ENCODE measurements at regions not wholly inside any gene's neighbourhood (a gene's known extent, or its start where the extent isn't known, plus 50 kb on each side); places are given as distances from the start of the nearest gene placed in this dataset.
"Not testable (repeated sequence)": the region's sequence is repeated elsewhere in the genome, so short reads cannot be mapped to it uniquely, and the experiment has no call there.

- Mint-ChIP-seq H3K9me3 (no peaks in the 10 kb centered on the region), H3K4me1 (no peaks in the 10 kb centered on the region), H3K27me3 (no peaks in the 10 kb centered on the region), H3K27ac (no peak overlapping the region), H3K36me3 (no peaks in the 10 kb centered on the region), H3K4me3 (no peak overlapping the region)
- no peak for DNase-seq
Observed at GRCh38 chr4:56158483-56158882, 209.7 kb downstream of the CEP135 start.

GRCh38 chr4:56156141-56156540, 207.4 kb downstream of the CEP135 start:
- no peak for DNase-seq
- Mint-ChIP-seq H3K9me3 (no peaks in the 10 kb centered on the region), H3K27ac (no peak overlapping the region), H3K27me3 (no peaks in the 10 kb centered on the region), H3K36me3 (no peaks in the 10 kb centered on the region), H3K4me3 (no peak overlapping the region), H3K4me1 (no peaks in the 10 kb centered on the region)

GRCh38 chr4:56155432-56155831, 206.7 kb downstream of the CEP135 start:
- no peaks in the 10 kb centered on the region for H3K4me1 Mint-ChIP-seq
- DNase-seq: no peak
- H3K4me3 Mint-ChIP-seq: no peak overlapping the region
- H3K27me3 Mint-ChIP-seq: no peaks in the 10 kb centered on the region
- H3K9me3 Mint-ChIP-seq: no peaks in the 10 kb centered on the region
- H3K27ac Mint-ChIP-seq: no peak overlapping the region
- H3K36me3 Mint-ChIP-seq: no peaks in the 10 kb centered on the region

GRCh38 chr4:56149591-56149990, 200.8 kb downstream of the CEP135 start:
- peaks cover 6% of the 10 kb centered on the region for H3K27me3 Mint-ChIP-seq
- no peak overlapping the region for H3K4me3 Mint-ChIP-seq
- no peaks in the 10 kb centered on the region for H3K36me3 Mint-ChIP-seq
- no peak for DNase-seq
- H3K4me1 Mint-ChIP-seq: no peaks in the 10 kb centered on the region
- H3K27ac Mint-ChIP-seq: no peak overlapping the region
- H3K9me3 Mint-ChIP-seq: no peaks in the 10 kb centered on the region

GRCh38 chr4:56148428-56148827, 199.7 kb downstream of the CEP135 start:
- Mint-ChIP-seq H3K9me3 (no peaks in the 10 kb centered on the region), H3K27me3 (peaks cover 6% of the 10 kb centered on the region), H3K27ac (no peak overlapping the region), H3K4me1 (no peaks in the 10 kb centered on the region), H3K36me3 (no peaks in the 10 kb centered on the region), H3K4me3 (no peak overlapping the region)
- no peak for DNase-seq

- DNase-seq: no peak
- H3K9me3 Mint-ChIP-seq: no peaks in the 10 kb centered on the region
- no peak overlapping the region for H3K4me3 Mint-ChIP-seq
- H3K36me3 Mint-ChIP-seq: no peaks in the 10 kb centered on the region
- peaks cover 6% of the 10 kb centered on the region for H3K27me3 Mint-ChIP-seq
- no peaks in the 10 kb centered on the region for H3K4me1 Mint-ChIP-seq
- no peak overlapping the region for H3K27ac Mint-ChIP-seq
Observed at GRCh38 chr4:56147371-56147770, 198.6 kb downstream of the CEP135 start.

GRCh38 chr4:56146956-56147355, 198.2 kb downstream of the CEP135 start:
- H3K9me3 Mint-ChIP-seq: no peaks in the 10 kb centered on the region
- H3K4me1 Mint-ChIP-seq: no peaks in the 10 kb centered on the region

GRCh38 chr4:56142088-56142487, 193.3 kb downstream of the CEP135 start:
- H3K4me1 Mint-ChIP-seq: no peaks in the 10 kb centered on the region
- H3K27me3 Mint-ChIP-seq: no peaks in the 10 kb centered on the region
- no peaks in the 10 kb centered on the region for H3K9me3 Mint-ChIP-seq
- no peak overlapping the region for H3K4me3 Mint-ChIP-seq
- H3K27ac Mint-ChIP-seq: no peak overlapping the region
- no peak for DNase-seq
- no peaks in the 10 kb centered on the region for H3K36me3 Mint-ChIP-seq

More at GRCh38 chr4:56146956-56147355, 198.2 kb downstream of the CEP135 start:
- Mint-ChIP-seq H3K4me3 (no peak overlapping the region), H3K27ac (peak overlapping the region; percentile 36), H3K36me3 (no peaks in the 10 kb centered on the region), H3K27me3 (peaks cover 6% of the 10 kb centered on the region)
- DNase-seq: no peak

- Mint-ChIP-seq H3K27me3 (no peaks in the 10 kb centered on the region), H3K36me3 (no peaks in the 10 kb centered on the region), H3K4me3 (no peak overlapping the region), H3K4me1 (no peaks in the 10 kb centered on the region), H3K9me3 (no peaks in the 10 kb centered on the region), H3K27ac (no peak overlapping the region)
- DNase-seq: no peak
Observed at GRCh38 chr4:56139241-56139827, 190.6 kb downstream of the CEP135 start.

GRCh38 chr4:56134834-56135233, 186.1 kb downstream of the CEP135 start:
- not testable (repeated sequence) for H3K9me3 Mint-ChIP-seq, DNase-seq, H3K36me3 Mint-ChIP-seq, H3K27ac Mint-ChIP-seq, H3K27me3 Mint-ChIP-seq, H3K4me1 Mint-ChIP-seq, H3K4me3 Mint-ChIP-seq

GRCh38 chr4:56134266-56134665, 185.5 kb downstream of the CEP135 start:
- H3K4me1 Mint-ChIP-seq: no peaks in the 10 kb centered on the region
- H3K9me3 Mint-ChIP-seq: no peaks in the 10 kb centered on the region
- H3K36me3 Mint-ChIP-seq: no peaks in the 10 kb centered on the region
- no peak overlapping the region for H3K27ac Mint-ChIP-seq
- no peak overlapping the region for H3K4me3 Mint-ChIP-seq
- DNase-seq: no peak
- H3K27me3 Mint-ChIP-seq: no peaks in the 10 kb centered on the region

- no peak for DNase-seq
- H3K9me3 Mint-ChIP-seq: no peaks in the 10 kb centered on the region
- no peak overlapping the region for H3K4me3 Mint-ChIP-seq
- H3K36me3 Mint-ChIP-seq: no peaks in the 10 kb centered on the region
- peaks cover 3% of the 10 kb centered on the region for H3K27me3 Mint-ChIP-seq
- H3K27ac Mint-ChIP-seq: no peak overlapping the region
- H3K4me1 Mint-ChIP-seq: no peaks in the 10 kb centered on the region
Observed at GRCh38 chr4:56132835-56133234, 184.1 kb downstream of the CEP135 start.

- not testable (repeated sequence) for H3K4me1 Mint-ChIP-seq, H3K4me3 Mint-ChIP-seq, H3K27ac Mint-ChIP-seq, H3K9me3 Mint-ChIP-seq, H3K36me3 Mint-ChIP-seq, DNase-seq, H3K27me3 Mint-ChIP-seq
Observed at GRCh38 chr4:56132188-56132587, 183.4 kb downstream of the CEP135 start.

- Mint-ChIP-seq H3K4me3 (no peak overlapping the region), H3K4me1 (no peaks in the 10 kb centered on the region), H3K36me3 (no peaks in the 10 kb centered on the region), H3K9me3 (no peaks in the 10 kb centered on the region), H3K27me3 (peaks cover 10% of the 10 kb centered on the region), H3K27ac (no peak overlapping the region)
- no peak for DNase-seq
Observed at GRCh38 chr4:56130606-56131155, 181.9 kb downstream of the CEP135 start.

GRCh38 chr4:56129431-56129861, 180.7 kb downstream of the CEP135 start:
- Mint-ChIP-seq H3K27ac (no peak overlapping the region), H3K4me3 (no peak overlapping the region), H3K9me3 (no peaks in the 10 kb centered on the region), H3K4me1 (no peaks in the 10 kb centered on the region), H3K27me3 (peaks cover 10% of the 10 kb centered on the region), H3K36me3 (no peaks in the 10 kb centered on the region)
- peak; percentile 8 for DNase-seq

GRCh38 chr4:56128213-56128612, 179.5 kb downstream of the CEP135 start:
- Mint-ChIP-seq H3K36me3 (no peaks in the 10 kb centered on the region), H3K9me3 (no peaks in the 10 kb centered on the region), H3K4me1 (no peaks in the 10 kb centered on the region), H3K27me3 (peaks cover 13% of the 10 kb centered on the region), H3K4me3 (no peak overlapping the region), H3K27ac (no peak overlapping the region)
- DNase-seq: no peak

All from activated naive CD8-positive, alpha-beta T cell treated with anti-CD3 and anti-CD28 coated beads for 36 hours (primary cell).